Endodermal cell (in vitro differentiated cells): ENCODE measurements at regions not wholly inside any gene's neighbourhood (a gene's known extent, or its start where the extent isn't known, plus 50 kb on each side); places are given as distances from the start of the nearest gene placed in this dataset.

ENCODE experiments used
- DNase-seq: peaks from one replicate; pipeline ENCODE4 v3.0.0-alpha.2; 2017
- H3K27ac ChIP-seq: 2 replicates; pipeline ENCODE4 v1.5.1; 2013; ENCODE audit warnings: mild to moderate bottlenecking, low read depth, low read length, moderate library complexity
- H3K27me3 ChIP-seq: 2 replicates; pipeline ENCODE4 v1.6.1; 2013; ENCODE audit warnings: mild to moderate bottlenecking, low read length, moderate library complexity; ENCODE audit not compliant: insufficient read depth, control insufficient read depth, poor library complexity, severe bottlenecking
- H3K36me3 ChIP-seq: 2 replicates; pipeline ENCODE4 v1.7.0; 2013; ENCODE audit warnings: mild to moderate bottlenecking, low read length, moderate library complexity; ENCODE audit not compliant: control insufficient read depth, insufficient read depth
- H3K4me1 ChIP-seq: one replicate; pipeline ENCODE4 v1.7.0; 2013; ENCODE audit warnings: low read length; ENCODE audit not compliant: control insufficient read depth, insufficient read depth
- H3K4me3 ChIP-seq: 2 replicates; pipeline ENCODE4 v1.5.1; 2013; ENCODE audit warnings: mild to moderate bottlenecking, low read length, moderate library complexity
- H3K9ac ChIP-seq: 2 replicates; pipeline ENCODE4 v1.6.1; 2013; ENCODE audit warnings: mild to moderate bottlenecking, low read length, moderate library complexity; ENCODE audit not compliant: poor library complexity, severe bottlenecking; ENCODE audit errors: extremely low read depth
- H3K9me3 ChIP-seq: 2 replicates; pipeline ENCODE4 v1.6.1; 2013; ENCODE audit warnings: mild to moderate bottlenecking, low read length, moderate library complexity; ENCODE audit not compliant: control insufficient read depth
- H3K27ac Mint-ChIP-seq: 2 replicates; pipeline ENCODE4 v1.8.0; 2020; ENCODE audit warnings: mixed read lengths
- H3K27me3 Mint-ChIP-seq: 2 replicates; pipeline ENCODE4 v1.8.0; 2021; ENCODE audit warnings: mild to moderate bottlenecking, mixed read lengths; ENCODE audit not compliant: insufficient read depth
- H3K36me3 Mint-ChIP-seq: 2 replicates; pipeline ENCODE4 v1.8.0; 2020; ENCODE audit warnings: low read depth, mixed read lengths
- H3K4me1 Mint-ChIP-seq: 2 replicates; pipeline ENCODE4 v1.8.0; 2020; ENCODE audit warnings: mixed read lengths
- H3K4me3 Mint-ChIP-seq: 2 replicates; pipeline ENCODE4 v1.8.0; 2020; ENCODE audit warnings: mild to moderate bottlenecking, moderate library complexity, mixed read lengths
- H3K9me3 Mint-ChIP-seq: 2 replicates; pipeline ENCODE4 v1.8.0; 2020; ENCODE audit warnings: mild to moderate bottlenecking, mixed read lengths
- CTCF ChIP-seq: fragments of 200-600 bp; sonication (generic); conservative IDR thresholded peaks from 2 replicates; pipeline ENCODE4 v1.5.0; 2021; ENCODE audit warnings: antibody characterized with exemption, mild to moderate bottlenecking
- WGBS, 2 experiments: methylation state at CpG; one replicate each; pipeline versions ENCODE4 v1.1.5 to v1.1.7; 2013; ENCODE audit warnings: missing lambda C conversion rate in 2 of 2, mixed read lengths in 1 of 2; ENCODE audit not compliant: insufficient coverage in 1 of 2, insufficient read length in 1 of 2; 5-methylcytosine and 5-hydroxymethylcytosine counted together

GRCh38 chr18:55779691-55780585, 191.9 kb upstream of the TCF4 start:
- peak overlapping the region; percentile 8 for H3K9ac ChIP-seq
- Mint-ChIP-seq H3K27ac (no peak overlapping the region), H3K27me3 (peaks cover 31% of the 10 kb centered on the region), H3K4me3 (peak overlapping the region; percentile 64), H3K4me1 (peaks cover 27% of the 10 kb centered on the region), H3K9me3 (no peaks in the 10 kb centered on the region), H3K36me3 (no peaks in the 10 kb centered on the region)
- peak; percentile 78 for DNase-seq
- H3K27me3 ChIP-seq = peaks cover 36% of the 10 kb centered on the region
- no peaks in the 10 kb centered on the region for H3K9me3 ChIP-seq
- no peaks in the 10 kb centered on the region for H3K36me3 ChIP-seq
- H3K4me3 ChIP-seq = peak overlapping the region; percentile 81
- TF ChIP-seq CTCF = peak; percentile 62
- no peak overlapping the region for H3K27ac ChIP-seq
- 0 to 2% methylated on average over 13 to 88 of the region's 88 CpGs for WGBS, 2 experiments
- no peaks in the 10 kb centered on the region for H3K4me1 ChIP-seq

- H3K4me1 ChIP-seq = no peaks in the 10 kb centered on the region
- Mint-ChIP-seq H3K27ac (no peak overlapping the region), H3K9me3 (no peaks in the 10 kb centered on the region), H3K4me3 (peak overlapping the region; percentile 64), H3K36me3 (no peaks in the 10 kb centered on the region), H3K4me1 (peaks cover 35% of the 10 kb centered on the region), H3K27me3 (peaks cover 31% of the 10 kb centered on the region)
- peaks cover 36% of the 10 kb centered on the region for H3K27me3 ChIP-seq
- no peaks in the 10 kb centered on the region for H3K9me3 ChIP-seq
- no peak overlapping the region for H3K9ac ChIP-seq
- TF ChIP-seq CTCF = no peak
- peak overlapping the region; percentile 81 for H3K4me3 ChIP-seq
- no peaks in the 10 kb centered on the region for H3K36me3 ChIP-seq
- 4 to 8% methylated on average over 12 to 17 of the region's 17 CpGs for WGBS, 2 experiments
- DNase-seq = no peak
- H3K27ac ChIP-seq = no peak overlapping the region
These were observed 191.0 kb upstream of the TCF4 start for GRCh38 chr18:55778788-55779690.

- H3K4me3 Mint-ChIP-seq = no peak overlapping the region
- Histone ChIP-seq H3K27me3 (peaks cover 36% of the 10 kb centered on the region), H3K36me3 (no peaks in the 10 kb centered on the region), H3K4me3 (no peak overlapping the region), H3K9ac (no peak overlapping the region), H3K9me3 (no peaks in the 10 kb centered on the region), H3K4me1 (no peaks in the 10 kb centered on the region), H3K27ac (no peak overlapping the region)
- H3K4me1 Mint-ChIP-seq = peaks cover 35% of the 10 kb centered on the region
- 81 to 83% methylated on average over 5 of the region's 5 CpGs for WGBS, 2 experiments
- no peak overlapping the region for H3K27ac Mint-ChIP-seq
- no peaks in the 10 kb centered on the region for H3K9me3 Mint-ChIP-seq
- H3K27me3 Mint-ChIP-seq = peaks cover 31% of the 10 kb centered on the region
- TF ChIP-seq CTCF = no peak
- H3K36me3 Mint-ChIP-seq = no peaks in the 10 kb centered on the region
- no peak for DNase-seq
These were observed 189.8 kb upstream of the TCF4 start for GRCh38 chr18:55777666-55778304.
